NCI-H146 treated with DMSO at 0.1 percent for 48 hours (cell line): ENCODE measurements at regions not wholly inside any gene's neighbourhood (a gene's known extent, or its start where the extent isn't known, plus 50 kb on each side); places are given as distances from the start of the nearest gene placed in this dataset.

Experiments used
- DNase-seq: peaks from one replicate; lab custom pipeline; 2025; ENCODE audit not compliant: unreplicated experiment; lab: John Stamatoyannopoulos, UW

- DNase-seq, result no peak
These were observed 64.2 kb downstream of the GJA1 start for GRCh38 chr6:121499666-121500065.

DNA sequence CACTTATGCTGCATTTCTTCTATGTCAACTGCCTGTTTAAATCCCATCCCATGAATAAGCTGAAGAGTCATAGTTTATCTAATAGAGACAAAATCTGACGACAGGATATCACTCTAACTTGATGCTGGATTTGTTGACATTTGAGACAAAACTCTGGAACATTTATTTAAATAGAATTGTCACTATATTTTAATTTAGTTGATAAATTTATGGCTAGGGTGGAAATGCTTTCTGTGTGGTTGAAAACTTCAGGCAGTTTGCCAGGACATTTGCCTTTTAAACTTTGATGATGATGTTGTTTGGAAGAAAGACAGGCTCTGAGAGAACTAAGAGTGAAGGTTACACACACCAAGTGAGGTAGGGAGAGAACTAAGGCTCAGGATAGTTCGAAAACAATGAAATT is 68.1 kb downstream of the GJA1 start:
- no peak for DNase-seq

DNA sequence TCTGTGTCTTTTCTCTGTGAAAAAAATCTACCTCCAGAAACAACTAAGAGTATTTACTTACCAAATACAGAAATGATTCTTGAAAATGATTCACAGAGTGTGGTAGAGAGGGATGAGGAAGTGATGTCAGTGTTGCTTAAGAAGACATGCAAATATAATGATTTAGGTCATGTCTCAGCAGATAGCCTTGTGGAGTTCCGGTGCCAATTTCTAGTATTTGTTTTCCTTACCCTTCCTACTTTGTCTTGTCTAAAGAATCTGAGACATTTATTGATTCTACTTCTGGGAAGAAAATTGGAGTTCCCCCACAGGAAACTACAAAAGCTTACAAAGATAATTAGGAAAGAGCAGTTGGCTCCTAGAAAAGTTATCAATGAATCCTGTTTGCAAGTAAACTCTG is 68.8 kb downstream of the GJA1 start:
- DNase-seq, result no peak

DNA sequence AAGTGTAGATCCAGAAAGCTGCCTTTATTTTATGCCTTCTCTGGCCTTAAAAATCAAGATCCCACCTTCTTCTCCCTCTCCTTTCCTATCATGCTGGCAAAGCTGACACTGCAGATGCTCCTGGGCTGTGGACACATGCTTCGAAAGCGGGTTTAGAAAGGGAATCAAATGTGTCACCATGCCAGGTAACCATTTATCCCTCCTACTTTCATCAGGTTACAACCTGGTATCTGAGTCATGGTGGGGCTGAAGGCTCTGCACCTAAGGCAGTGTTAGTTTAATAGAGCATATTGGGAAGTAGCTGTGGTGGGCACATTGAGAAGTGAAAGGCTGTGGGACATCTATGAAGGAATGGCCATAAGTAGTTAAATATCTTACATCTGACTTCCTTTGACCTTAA is 69.8 kb downstream of the GJA1 start:
- no peak for DNase-seq

DNA sequence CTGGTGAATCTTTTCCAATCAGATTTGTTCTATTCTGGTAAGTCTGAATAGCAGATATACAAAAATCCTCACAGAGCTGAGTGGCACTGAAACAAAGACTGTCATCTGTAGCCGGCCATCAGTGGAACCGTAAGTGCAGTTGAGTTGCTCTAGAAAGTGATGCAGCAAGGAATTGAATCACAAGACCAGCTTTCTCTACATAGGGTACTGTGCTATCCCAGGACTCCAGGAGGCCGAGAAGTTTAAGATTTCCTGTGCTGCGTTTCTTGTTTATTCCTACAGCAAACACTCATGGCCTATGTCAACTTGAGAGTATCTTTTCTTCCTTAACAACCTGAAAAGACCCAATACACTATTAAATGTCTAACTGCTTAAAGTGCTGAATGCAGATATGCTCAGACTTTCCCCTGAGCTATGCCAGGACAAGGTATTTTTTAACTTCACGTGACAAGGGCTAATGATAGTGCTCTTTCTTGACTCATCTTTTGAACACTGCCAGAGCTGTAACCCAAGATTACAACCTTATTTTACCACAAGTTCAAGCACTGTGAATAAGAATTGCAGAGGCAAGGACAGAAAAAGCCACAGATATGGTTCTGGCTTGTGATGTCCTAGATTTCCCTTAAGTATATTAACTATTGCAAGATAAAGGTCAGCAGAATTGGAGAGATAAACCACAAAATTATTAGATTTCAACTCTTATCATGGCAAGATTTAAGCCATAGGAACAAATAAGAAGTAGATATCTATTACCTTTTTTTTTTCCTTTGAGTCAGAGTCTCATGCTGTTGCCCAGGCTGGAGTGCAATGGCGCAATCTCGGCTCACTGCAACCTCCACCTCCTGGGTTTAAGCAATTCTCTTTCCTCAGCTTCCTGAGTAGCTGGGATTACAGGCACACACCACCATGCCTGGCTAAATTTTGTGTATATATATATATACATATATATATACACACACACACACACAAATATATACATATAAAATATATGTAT is 71.6 kb downstream of the GJA1 start:
- DNase-seq, result no peak

- no peak for DNase-seq
These were observed 75.2 kb downstream of the GJA1 start for GRCh38 chr6:121510568-121511177.

GRCh38 chr6:121515630-121516265 is 80.3 kb downstream of the GJA1 start:
- no peak for DNase-seq

- no peak for DNase-seq
These were observed 80.9 kb downstream of the GJA1 start for GRCh38 chr6:121516331-121516730.

DNA sequence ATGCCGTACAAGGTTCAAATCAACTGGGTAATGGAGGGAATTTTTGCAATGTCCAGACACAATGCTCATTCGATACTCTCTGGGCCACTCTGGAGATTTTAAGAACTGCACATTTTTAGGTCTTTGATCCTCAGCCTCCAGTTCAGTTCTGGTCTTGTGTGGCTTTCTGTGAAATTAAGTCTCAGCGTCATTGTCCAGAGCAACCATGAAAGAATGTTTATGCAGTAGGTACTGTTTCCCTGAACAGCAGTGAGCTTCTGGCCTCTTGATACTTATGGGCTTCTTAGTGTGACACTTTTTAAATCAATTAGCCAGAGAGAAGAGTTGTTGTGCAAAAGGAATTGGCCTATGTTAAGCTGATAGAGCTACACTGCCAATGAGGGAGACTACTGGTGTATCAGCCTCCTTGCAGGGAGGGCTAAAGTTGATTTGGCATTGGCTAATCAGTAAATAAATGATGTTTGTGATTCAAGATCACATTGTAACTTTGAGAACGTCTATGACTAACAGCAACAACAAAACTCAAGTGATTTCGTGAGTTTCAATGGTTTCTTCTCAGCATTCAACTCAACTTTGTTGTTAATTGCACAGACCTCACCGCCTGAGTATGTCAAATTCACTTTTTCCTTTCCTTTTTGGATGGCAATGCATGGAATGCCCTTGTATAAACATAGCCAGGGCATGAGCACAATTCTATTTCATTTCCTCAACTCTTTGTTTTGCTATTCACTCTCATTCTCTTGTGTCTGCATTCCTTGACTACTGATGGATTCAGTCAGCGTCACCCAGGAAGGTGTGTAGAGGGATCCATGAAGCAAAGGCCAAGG is 85.1 kb downstream of the GJA1 start:
- DNase-seq, result no peak

- no peak for DNase-seq
These were observed 85.7 kb downstream of the GJA1 start for GRCh38 chr6:121521164-121521555.

DNA sequence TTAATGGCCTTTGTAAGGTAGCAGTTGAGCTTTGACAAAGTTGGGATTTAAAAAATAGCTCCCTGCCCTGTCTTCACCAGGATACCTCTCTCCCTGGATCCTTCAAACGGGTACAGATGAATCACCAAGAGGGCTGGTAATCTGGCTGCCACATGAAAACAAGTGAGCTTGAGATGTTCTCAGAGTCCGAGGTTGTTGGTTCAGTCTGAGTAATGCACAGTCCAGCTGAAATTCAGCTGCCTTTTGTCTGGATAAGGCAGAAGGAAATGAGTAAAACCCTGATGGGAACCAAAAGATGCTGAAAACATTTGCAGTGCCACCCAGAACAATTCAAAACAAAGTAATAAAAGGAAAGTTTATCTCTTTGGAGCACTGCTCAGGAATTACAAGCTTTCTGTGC is 86.8 kb downstream of the GJA1 start:
- no peak for DNase-seq

- no peak for DNase-seq
These were observed 87.4 kb downstream of the GJA1 start for GRCh38 chr6:121522771-121523386.

DNA sequence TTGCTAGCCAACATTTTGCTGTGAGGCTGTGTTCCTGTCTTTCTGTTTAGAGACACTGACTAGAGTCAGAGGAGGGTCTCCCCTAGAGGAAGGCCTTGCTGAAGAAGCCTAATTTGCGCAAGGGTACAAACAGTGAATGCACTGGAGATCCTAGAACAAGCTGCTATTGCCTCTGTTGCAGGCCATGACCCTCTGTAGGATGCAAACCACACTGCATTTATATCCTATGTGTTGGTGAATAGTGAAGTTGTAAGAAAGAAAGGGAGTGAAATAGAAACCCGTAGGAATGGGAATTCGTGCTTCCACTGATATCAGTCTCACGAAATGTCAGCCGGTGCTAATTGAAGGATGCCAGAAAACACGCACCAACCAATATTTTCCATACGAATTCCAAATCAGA is 88.2 kb downstream of the GJA1 start:
- DNase-seq, result no peak

DNA sequence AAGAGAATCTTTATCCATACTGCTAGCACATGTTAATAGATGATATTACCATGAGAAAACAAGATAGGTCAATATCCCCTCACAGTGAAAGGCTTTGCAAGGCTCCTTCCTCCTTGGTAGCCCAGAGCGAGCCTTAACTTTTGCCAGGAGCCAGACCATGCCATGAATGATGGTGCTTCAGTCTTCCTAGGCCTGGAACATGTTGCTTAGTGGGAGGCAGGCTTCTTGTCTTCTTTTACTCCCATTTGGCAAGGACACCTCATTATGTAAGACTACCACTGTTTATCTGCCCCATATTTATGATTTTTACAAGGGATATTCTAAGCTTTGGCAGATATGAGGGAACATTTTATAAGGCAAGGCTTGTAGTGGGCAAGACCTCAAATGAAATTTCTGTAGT is 90.8 kb downstream of the GJA1 start:
- DNase-seq, result no peak

DNA sequence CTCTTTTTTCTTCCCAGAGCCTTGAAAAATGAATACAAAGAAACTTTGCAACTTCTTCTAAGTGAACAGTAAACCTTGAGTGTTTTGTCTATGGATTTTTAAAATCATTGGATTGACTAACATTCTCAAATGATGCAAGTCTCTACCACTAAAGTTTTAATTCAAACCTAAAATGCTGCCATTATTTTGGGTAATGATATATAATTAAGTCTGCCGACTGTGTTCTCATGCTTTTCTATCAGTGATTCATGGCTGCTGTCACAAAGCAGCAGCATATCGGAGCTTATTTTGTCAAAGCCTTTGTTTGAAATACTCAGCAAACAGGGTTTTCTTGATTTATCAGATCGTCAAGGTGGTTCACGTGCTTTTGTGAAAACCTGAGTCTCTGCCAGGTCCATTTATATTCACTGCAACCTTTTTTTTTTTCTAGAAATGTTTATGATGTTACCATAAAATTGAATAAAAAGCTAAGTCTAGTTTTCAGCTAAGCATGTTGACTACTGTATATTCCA is 96.3 kb downstream of the GJA1 start:
- peak; percentile 69 for DNase-seq

DNA sequence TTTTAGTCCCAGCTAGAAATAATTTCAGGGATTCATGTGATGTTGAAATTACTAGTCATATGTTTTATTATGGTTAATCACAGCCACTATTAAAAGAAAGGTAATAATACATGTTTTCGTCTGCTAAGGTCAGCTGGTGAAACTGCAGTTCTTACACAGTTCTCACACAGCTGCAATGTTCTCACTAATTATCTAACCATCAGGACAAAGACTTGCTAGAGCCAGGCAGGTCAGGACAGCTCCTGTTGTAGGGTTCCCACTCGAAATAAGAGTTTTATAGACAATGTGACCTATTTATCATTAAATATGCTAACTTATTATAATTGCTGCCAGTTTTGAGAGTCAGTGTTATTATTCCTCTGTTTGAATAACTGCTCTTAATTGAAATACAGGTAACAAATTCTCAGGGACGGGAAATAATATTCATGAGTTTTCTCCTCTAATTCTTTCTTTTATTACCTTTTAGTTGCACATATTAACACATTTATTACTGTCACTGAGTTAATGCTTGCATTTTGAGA is 97.9 kb downstream of the GJA1 start:
- DNase-seq, result peak; percentile 63

GRCh38 chr6:121535777-121536176 is 100.3 kb downstream of the GJA1 start:
- no peak for DNase-seq

GRCh38 chr6:121536345-121536744 is 100.9 kb downstream of the GJA1 start:
- DNase-seq, result no peak

GRCh38 chr6:121539439-121539838 is 104.0 kb downstream of the GJA1 start:
- DNase-seq, result no peak

DNA sequence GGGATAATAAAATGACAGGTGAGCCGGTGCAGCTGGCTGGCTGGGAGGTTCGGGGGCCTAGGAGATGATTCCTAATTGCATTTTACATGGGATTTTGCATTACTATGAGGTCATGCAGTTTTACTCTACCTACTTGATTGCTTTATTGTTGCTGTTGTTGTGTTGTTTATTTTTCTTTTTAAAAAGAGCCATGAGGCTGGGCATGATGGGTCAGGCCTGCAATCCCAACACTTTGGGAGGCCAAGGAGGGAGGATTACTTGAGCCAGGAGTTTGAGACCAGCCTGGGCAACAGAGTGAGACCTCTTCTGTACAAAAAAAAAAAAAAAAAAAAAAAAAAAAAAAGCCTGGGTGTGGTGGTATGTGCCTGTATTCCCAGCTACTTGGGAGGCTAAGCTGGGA is 104.8 kb downstream of the GJA1 start:
- no peak for DNase-seq
